ENCODE measurements at regions not wholly inside any gene's neighbourhood (a gene's known extent, or its start where the extent isn't known, plus 50 kb on each side); places are given as distances from the start of the nearest gene placed in this dataset.

DNA sequence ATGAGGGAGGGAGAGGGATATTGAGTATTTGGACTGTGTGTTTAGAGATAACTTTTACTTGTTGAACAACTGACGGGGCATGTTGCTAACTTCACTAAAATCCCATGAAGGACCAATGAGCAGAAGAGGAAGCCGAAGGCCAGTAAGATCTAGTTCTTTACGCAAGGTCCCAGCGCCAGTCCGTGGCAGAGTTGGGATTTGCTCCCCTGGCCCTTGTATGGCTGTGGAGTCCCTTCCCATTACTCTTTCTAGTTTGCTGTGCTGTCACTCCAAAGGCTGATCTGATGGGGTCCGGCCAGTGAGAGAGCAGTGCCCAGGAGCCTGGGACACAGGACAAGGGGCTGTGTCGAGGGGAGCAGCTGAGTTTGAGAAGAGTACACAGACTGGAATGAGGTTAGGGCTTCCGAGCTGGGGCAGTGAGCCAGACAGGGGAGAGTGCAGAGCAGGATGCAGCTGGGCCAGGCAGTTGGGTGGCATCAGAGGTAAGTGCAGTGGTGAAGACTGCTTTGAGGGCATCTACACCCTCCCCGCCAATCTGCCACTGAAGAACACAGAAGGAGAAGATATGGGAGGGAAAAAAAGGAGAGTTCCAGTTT lies 692.9 kb upstream of the HS6ST1 start:
- Histone ChIP-seq H3K9me3 (ENCODE audit: low read depth) (no peaks in the 10 kb centered on the region), H4K20me1 (ENCODE audit: insufficient read depth, poor library complexity, severe bottlenecking) (no peaks in the 10 kb centered on the region), H2AFZ (no peak overlapping the region), H3K79me2 (no peaks in the 10 kb centered on the region), H3K4me3 (no peak overlapping the region), H3K27ac (no peak overlapping the region), H3K4me2 (no peak overlapping the region), H3K27me3 (peaks cover 3% of the 10 kb centered on the region), H3K9me2 (replicated peaks; ENCODE audit: insufficient read depth) (no peaks in the 10 kb centered on the region), H3K4me1 (ENCODE audit: insufficient read depth) (no peaks in the 10 kb centered on the region), H3K36me3 (replicated peaks; ENCODE audit: insufficient read depth, low read depth) (no peaks in the 10 kb centered on the region)
- TF ChIP-seq EZH2 (IDR thresholded peaks at IDR 0.05; ENCODE audit: borderline replicate concordance) (no peak), EZH2phosphoT487 (IDR thresholded peaks at IDR 0.05; ENCODE audit: low read depth, severe bottlenecking, unreplicated experiment) (no peak)
- TF ChIP-seq, protein P1, sequence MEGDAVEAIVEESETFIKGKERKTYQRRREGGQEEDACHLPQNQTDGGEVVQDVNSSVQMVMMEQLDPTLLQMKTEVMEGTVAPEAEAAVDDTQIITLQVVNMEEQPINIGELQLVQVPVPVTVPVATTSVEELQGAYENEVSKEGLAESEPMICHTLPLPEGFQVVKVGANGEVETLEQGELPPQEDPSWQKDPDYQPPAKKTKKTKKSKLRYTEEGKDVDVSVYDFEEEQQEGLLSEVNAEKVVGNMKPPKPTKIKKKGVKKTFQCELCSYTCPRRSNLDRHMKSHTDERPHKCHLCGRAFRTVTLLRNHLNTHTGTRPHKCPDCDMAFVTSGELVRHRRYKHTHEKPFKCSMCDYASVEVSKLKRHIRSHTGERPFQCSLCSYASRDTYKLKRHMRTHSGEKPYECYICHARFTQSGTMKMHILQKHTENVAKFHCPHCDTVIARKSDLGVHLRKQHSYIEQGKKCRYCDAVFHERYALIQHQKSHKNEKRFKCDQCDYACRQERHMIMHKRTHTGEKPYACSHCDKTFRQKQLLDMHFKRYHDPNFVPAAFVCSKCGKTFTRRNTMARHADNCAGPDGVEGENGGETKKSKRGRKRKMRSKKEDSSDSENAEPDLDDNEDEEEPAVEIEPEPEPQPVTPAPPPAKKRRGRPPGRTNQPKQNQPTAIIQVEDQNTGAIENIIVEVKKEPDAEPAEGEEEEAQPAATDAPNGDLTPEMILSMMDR (IDR thresholded peaks at IDR 0.05; ENCODE audit: poor library complexity): no peak
- no peak for DNase-seq (ENCODE audit: low spot score)
- WGBS (ENCODE audit: low lambda C conversion rate, missing lambda C conversion rate): 84% methylated on average over 9 of the region's 9 CpGs

DNA sequence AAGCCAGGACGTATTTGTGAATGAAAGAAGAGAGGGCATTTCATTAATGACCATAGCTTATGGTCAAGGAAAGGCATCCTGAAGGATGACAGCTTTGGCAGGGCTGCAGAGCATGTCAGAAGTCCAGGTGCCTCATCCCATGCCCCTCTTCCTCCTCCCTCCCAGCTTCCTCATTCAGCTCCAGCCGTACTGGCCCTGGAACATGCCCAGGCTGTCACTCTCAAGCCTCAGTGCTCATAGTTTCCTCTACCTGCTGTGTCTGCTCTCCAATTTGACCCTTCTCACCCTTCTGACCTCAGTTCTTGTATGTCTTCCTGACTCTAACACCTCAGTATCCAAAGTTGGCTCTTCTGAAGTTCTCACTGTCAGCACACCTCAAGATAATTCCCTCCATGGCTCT lies 695.8 kb upstream of the HS6ST1 start:
- H3K27ac ChIP-seq: no peak overlapping the region
- H3K4me3 ChIP-seq: no peak overlapping the region
- H3K4me1 ChIP-seq (ENCODE audit: insufficient read depth): no peaks in the 10 kb centered on the region
- H4K20me1 ChIP-seq (ENCODE audit: insufficient read depth, poor library complexity, severe bottlenecking): no peaks in the 10 kb centered on the region
- no peak overlapping the region for H2AFZ ChIP-seq
- no peak for TF ChIP-seq EZH2 (IDR thresholded peaks at IDR 0.05; ENCODE audit: borderline replicate concordance)
- TF ChIP-seq, protein P1 (IDR thresholded peaks at IDR 0.05; ENCODE audit: poor library complexity): no peak
- TF ChIP-seq EZH2phosphoT487 (IDR thresholded peaks at IDR 0.05; ENCODE audit: low read depth, severe bottlenecking, unreplicated experiment): no peak
- no peak overlapping the region for H3K4me2 ChIP-seq
- H3K36me3 ChIP-seq (replicated peaks; ENCODE audit: insufficient read depth, low read depth): no peaks in the 10 kb centered on the region
- H3K27me3 ChIP-seq: peaks cover 3% of the 10 kb centered on the region
- H3K9me2 ChIP-seq (replicated peaks; ENCODE audit: insufficient read depth): no peaks in the 10 kb centered on the region
- H3K79me2 ChIP-seq: no peaks in the 10 kb centered on the region
- WGBS (ENCODE audit: low lambda C conversion rate, missing lambda C conversion rate): 72% methylated on average over 2 of the region's 2 CpGs
- DNase-seq (ENCODE audit: low spot score): no peak
- no peaks in the 10 kb centered on the region for H3K9me3 ChIP-seq (ENCODE audit: low read depth)

DNA sequence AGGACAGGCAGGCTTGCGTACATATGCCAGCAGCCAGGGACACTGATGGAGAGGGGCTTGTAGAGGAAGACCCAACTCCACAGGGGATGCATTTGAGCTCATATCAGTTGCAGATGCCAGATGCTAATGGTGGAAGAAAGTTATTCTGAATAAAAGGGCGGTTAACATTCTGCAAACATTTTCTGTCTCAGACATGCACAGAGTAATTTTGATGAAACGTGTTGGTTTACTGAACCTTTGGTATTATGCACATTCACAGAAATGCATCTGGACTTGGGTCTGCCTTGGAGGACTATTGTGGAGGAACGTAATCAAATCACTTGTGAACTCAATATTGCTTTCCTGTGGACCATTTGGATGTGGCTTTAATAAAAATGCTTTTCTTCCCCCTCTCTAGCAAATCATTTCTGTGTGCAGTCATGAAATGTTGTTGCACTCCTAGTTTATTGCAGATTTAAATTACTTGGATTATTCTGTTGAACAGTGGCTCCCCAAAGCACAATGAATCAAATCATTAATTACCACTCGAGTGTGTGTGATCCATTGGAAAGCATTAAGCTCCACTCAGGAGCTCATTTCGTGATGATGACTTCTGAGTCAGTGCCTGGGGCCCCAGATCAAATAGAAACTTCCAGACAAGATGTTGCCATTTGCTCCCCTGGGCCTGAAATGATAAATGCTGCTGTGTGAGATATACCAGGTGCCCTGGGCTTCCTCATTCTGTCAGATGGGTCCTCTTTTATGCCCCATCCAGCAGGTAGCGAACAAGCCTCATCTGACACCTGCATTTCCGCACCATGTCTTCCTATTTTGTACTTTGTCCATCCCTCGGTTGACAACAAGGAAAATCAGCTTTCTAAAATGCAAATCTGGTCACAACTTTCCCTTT lies 697.0 kb upstream of the HS6ST1 start:
- no peak for TF ChIP-seq EZH2phosphoT487 (IDR thresholded peaks at IDR 0.05; ENCODE audit: low read depth, severe bottlenecking, unreplicated experiment)
- TF ChIP-seq, protein P1 (IDR thresholded peaks at IDR 0.05; ENCODE audit: poor library complexity): no peak
- no peak for TF ChIP-seq EZH2 (IDR thresholded peaks at IDR 0.05; ENCODE audit: borderline replicate concordance)
- Histone ChIP-seq H2AFZ (no peak overlapping the region), H3K4me2 (no peak overlapping the region), H4K20me1 (ENCODE audit: insufficient read depth, poor library complexity, severe bottlenecking) (no peaks in the 10 kb centered on the region), H3K79me2 (no peaks in the 10 kb centered on the region), H3K27ac (no peak overlapping the region), H3K4me3 (no peak overlapping the region), H3K36me3 (replicated peaks; ENCODE audit: insufficient read depth, low read depth) (no peaks in the 10 kb centered on the region), H3K27me3 (peaks cover 3% of the 10 kb centered on the region), H3K4me1 (ENCODE audit: insufficient read depth) (no peaks in the 10 kb centered on the region), H3K9me2 (replicated peaks; ENCODE audit: insufficient read depth) (no peaks in the 10 kb centered on the region), H3K9me3 (ENCODE audit: low read depth) (no peaks in the 10 kb centered on the region)
- 85% methylated on average over 9 of the region's 9 CpGs for WGBS (ENCODE audit: low lambda C conversion rate, missing lambda C conversion rate)
- no peak for DNase-seq (ENCODE audit: low spot score)
